B cell (primary cell): ENCODE measurements at regions not wholly inside any gene's neighbourhood (a gene's known extent, or its start where the extent isn't known, plus 50 kb on each side); places are given as distances from the start of the nearest gene placed in this dataset.

Source experiments
- ATAC-seq: fragments of 200-7000 bp; cut with Tn5 transposase; one replicate; pipeline ENCODE4 v1.10.0; 2021; ENCODE audit warnings: low read depth, mild to moderate bottlenecking, moderate number of reproducible peaks, moderate library complexity
- CTCF ChIA-PET: fragments of 350-600 bp; sonication (Branson Sonifier 250); formaldehyde crosslinking; loops from one replicate; lab custom pipeline; 2021; ENCODE audit warnings: antibody characterized with exemption, inconsistent platforms; lab: Charles Lee
- POLR2A ChIA-PET: fragments of 350-600 bp; sonication (Branson Sonifier 250); formaldehyde crosslinking; loops from one replicate; lab custom pipeline; 2021; ENCODE audit warnings: antibody characterized with exemption; lab: Charles Lee
- DNase-seq: peaks from one replicate; pipeline ENCODE4 v3.0.0; 2013
- H2AFZ ChIP-seq: 2 replicates; pipeline ENCODE4 v1.6.1; 2012; ENCODE audit warnings: mild to moderate bottlenecking, low read depth, low read length; ENCODE audit not compliant: insufficient read depth, poor library complexity, severe bottlenecking
- H3K27ac ChIP-seq, 2 donors: 1 replicate in 1 of 2; 2 replicates in 1 of 2; pipeline ENCODE4 v1.5.1; 2012 to 2013; ENCODE audit warnings: low read length in 2 of 2, mild to moderate bottlenecking in 2 of 2, moderate library complexity in 1 of 2
- H3K27me3 ChIP-seq, 4 experiments: fragments of 200-600 bp in 1 of 4; sonication (generic) in 1 of 4; replicated peaks in 1 of 4; 1 replicate in 2 of 4; 2 replicates in 2 of 4; pipeline versions ENCODE4 v1.6.1 to v1.7.0; 2013 to 2016; ENCODE audit warnings: low read length in 3 of 4, mild to moderate bottlenecking in 2 of 4, mixed read lengths in 1 of 4, moderate library complexity in 1 of 4; ENCODE audit not compliant: insufficient read depth in 4 of 4, control insufficient read depth in 3 of 4; ENCODE audit errors: control extremely low read depth in 1 of 4
- H3K36me3 ChIP-seq, 2 experiments: replicated peaks in 1 of 2; 1 replicate in 1 of 2; 2 replicates in 1 of 2; pipeline versions ENCODE4 v1.6.1 to v1.7.1; 2013; ENCODE audit warnings: low read length in 1 of 2; ENCODE audit not compliant: insufficient read depth in 2 of 2, control insufficient read depth in 1 of 2; ENCODE audit errors: control extremely low read depth in 1 of 2, extremely low read depth in 1 of 2
- H3K4me1 ChIP-seq, 2 donors: fragments of 200-600 bp in 1 of 2; sonication (generic) in 1 of 2; 1 replicate in 1 of 2; 2 replicates in 1 of 2; pipeline versions ENCODE4 v1.5.1 to v1.6.1; 2013 to 2017; ENCODE audit warnings: low read length in 2 of 2; ENCODE audit not compliant: control insufficient read depth in 2 of 2, insufficient read depth in 2 of 2
- H3K4me2 ChIP-seq: replicated peaks from 2 replicates; pipeline ENCODE3; 2012; ENCODE audit warnings: mild to moderate bottlenecking, low read depth, low read length; ENCODE audit not compliant: poor library complexity, severe bottlenecking
- H3K4me3 ChIP-seq, 5 experiments: fragments of 200-600 bp in 1 of 5; sonication (generic) in 1 of 5; 1 replicate in 3 of 5; 2 replicates in 2 of 5; pipeline versions ENCODE4 v1.5.1 to v1.7.0; 2011 to 2016; ENCODE audit warnings: low read length in 4 of 5, mild to moderate bottlenecking in 4 of 5, low read depth in 2 of 5, control low read depth in 1 of 5, moderate library complexity in 1 of 5; ENCODE audit not compliant: insufficient read depth in 1 of 5; ENCODE audit errors: control extremely low read depth in 1 of 5, extremely low read depth in 1 of 5
- H3K79me2 ChIP-seq: fragments of 200-600 bp; sonication (generic); one replicate; pipeline ENCODE4 v1.6.0; 2016; ENCODE audit warnings: low read length; ENCODE audit not compliant: control insufficient read depth, insufficient read depth
- H3K9ac ChIP-seq: fragments of 200-600 bp; sonication (generic); 2 replicates; pipeline ENCODE4 v1.6.1; 2017; ENCODE audit warnings: mild to moderate bottlenecking, low read length, moderate library complexity
- H3K9me3 ChIP-seq, 3 donors: one replicate each; pipeline versions ENCODE4 v1.6.1 to v1.7.1; 2013; ENCODE audit warnings: low read length in 2 of 3; ENCODE audit not compliant: control insufficient read depth in 2 of 3, insufficient read depth in 1 of 3; ENCODE audit errors: control extremely low read depth in 1 of 3
- H4K20me1 ChIP-seq: 2 replicates; pipeline ENCODE4 v1.6.0; 2012; ENCODE audit warnings: mild to moderate bottlenecking, low read length; ENCODE audit not compliant: insufficient read depth, control insufficient read depth, poor library complexity, severe bottlenecking
- H3K27ac Mint-ChIP-seq: one replicate; pipeline ENCODE4 v1.8.0; 2021; ENCODE audit warnings: mixed read lengths
- H3K27me3 Mint-ChIP-seq: one replicate; pipeline ENCODE4 v1.8.0; 2021; ENCODE audit warnings: mixed read lengths
- H3K4me1 Mint-ChIP-seq: one replicate; pipeline ENCODE4 v1.8.0; 2021; ENCODE audit warnings: mixed read lengths
- H3K4me3 Mint-ChIP-seq: one replicate; pipeline ENCODE4 v1.8.0; 2021; ENCODE audit warnings: mixed read lengths
- H3K9me3 Mint-ChIP-seq: one replicate; pipeline ENCODE4 v1.8.0; 2022; ENCODE audit warnings: mixed read lengths; ENCODE audit not compliant: insufficient read depth
- EZH2 ChIP-seq: IDR thresholded peaks from 2 replicates; pipeline ENCODE4 v1.6.1; 2012; ENCODE audit warnings: borderline replicate concordance, low read depth, mild to moderate bottlenecking, moderate library complexity, low read length; ENCODE audit not compliant: insufficient read depth, poor library complexity, severe bottlenecking
- WGBS: methylation state at CpG from one replicate; pipeline ENCODE4 v1.1.5; 2013; ENCODE audit warnings: missing lambda C conversion rate; ENCODE audit not compliant: insufficient coverage; 5-methylcytosine and 5-hydroxymethylcytosine counted together
- intact Hi-C: fragments of 100-400 bp; cut with micrococcal nuclease; formaldehyde crosslinking; loops from one replicate; pipeline ENCODE4 v1.10.0; 2022
- TF ChIP-seq, protein P1 (sequence below): fragments of 200-600 bp; IDR thresholded peaks from one replicate; pipeline ENCODE4 v1.8.0; 2022; ENCODE audit warnings: antibody characterized with exemption, mild to moderate bottlenecking

DNA sequence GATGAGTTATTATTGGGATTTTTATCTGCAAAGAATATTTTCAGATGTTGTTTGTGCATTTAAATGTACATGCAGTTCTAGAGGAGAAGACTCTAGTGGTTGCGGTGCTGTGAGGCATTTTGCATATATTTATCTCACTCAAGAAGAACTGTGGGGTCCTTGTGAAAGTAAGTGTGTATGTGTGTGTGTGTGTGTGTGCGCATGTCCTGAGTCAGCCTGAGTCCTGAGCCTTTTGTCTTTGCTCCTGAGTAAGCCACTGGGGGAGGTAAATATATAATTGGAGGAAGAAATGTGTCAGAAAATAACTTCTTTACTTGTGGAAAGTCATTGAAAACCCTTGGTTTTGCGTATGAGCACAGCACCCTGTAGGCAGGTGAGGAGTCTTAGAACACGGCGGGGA, 55.6 kb upstream of the CD34 start:
- H3K27ac Mint-ChIP-seq = no peak overlapping the region
- CTCF ChIA-PET = no interaction called here
- H3K27ac ChIP-seq = no peak overlapping the region
- no peak overlapping the region for H3K4me2 ChIP-seq
- POLR2A ChIA-PET = no interaction called here
- no peaks in the 10 kb centered on the region for H3K36me3 ChIP-seq
- no peaks in the 10 kb centered on the region for H3K79me2 ChIP-seq
- H3K4me3 ChIP-seq = no peak overlapping the region
- peaks cover 10% of the 10 kb centered on the region for H3K4me1 Mint-ChIP-seq
- H3K27me3 ChIP-seq = peaks cover 0 to 6% (median 2%) of the 10 kb centered on the region in 4 experiments
- ATAC-seq = no peak
- H3K9ac ChIP-seq = no peak overlapping the region
- TF ChIP-seq, protein P1, sequence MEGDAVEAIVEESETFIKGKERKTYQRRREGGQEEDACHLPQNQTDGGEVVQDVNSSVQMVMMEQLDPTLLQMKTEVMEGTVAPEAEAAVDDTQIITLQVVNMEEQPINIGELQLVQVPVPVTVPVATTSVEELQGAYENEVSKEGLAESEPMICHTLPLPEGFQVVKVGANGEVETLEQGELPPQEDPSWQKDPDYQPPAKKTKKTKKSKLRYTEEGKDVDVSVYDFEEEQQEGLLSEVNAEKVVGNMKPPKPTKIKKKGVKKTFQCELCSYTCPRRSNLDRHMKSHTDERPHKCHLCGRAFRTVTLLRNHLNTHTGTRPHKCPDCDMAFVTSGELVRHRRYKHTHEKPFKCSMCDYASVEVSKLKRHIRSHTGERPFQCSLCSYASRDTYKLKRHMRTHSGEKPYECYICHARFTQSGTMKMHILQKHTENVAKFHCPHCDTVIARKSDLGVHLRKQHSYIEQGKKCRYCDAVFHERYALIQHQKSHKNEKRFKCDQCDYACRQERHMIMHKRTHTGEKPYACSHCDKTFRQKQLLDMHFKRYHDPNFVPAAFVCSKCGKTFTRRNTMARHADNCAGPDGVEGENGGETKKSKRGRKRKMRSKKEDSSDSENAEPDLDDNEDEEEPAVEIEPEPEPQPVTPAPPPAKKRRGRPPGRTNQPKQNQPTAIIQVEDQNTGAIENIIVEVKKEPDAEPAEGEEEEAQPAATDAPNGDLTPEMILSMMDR = no peak
- TF ChIP-seq EZH2 = no peak
- DNase-seq = no peak
- H2AFZ ChIP-seq = no peak overlapping the region
- H3K4me1 ChIP-seq = peaks cover 9 to 12% of the 10 kb centered on the region in 2 donors
- peaks cover 13% of the 10 kb centered on the region for H3K27me3 Mint-ChIP-seq
- WGBS = 91% methylated on average over 1 of the region's 5 CpGs
- no peak overlapping the region for H3K4me3 Mint-ChIP-seq
- intact Hi-C loops = loop anchor here (10.0 kb wide), 1 partner anchor 312 kb away; no protein-coding TSS in a partner anchor
- no peaks in the 10 kb centered on the region for H3K9me3 Mint-ChIP-seq
- H3K9me3 ChIP-seq = no peaks in the 10 kb centered on the region
- no peaks in the 10 kb centered on the region for H4K20me1 ChIP-seq

DNA sequence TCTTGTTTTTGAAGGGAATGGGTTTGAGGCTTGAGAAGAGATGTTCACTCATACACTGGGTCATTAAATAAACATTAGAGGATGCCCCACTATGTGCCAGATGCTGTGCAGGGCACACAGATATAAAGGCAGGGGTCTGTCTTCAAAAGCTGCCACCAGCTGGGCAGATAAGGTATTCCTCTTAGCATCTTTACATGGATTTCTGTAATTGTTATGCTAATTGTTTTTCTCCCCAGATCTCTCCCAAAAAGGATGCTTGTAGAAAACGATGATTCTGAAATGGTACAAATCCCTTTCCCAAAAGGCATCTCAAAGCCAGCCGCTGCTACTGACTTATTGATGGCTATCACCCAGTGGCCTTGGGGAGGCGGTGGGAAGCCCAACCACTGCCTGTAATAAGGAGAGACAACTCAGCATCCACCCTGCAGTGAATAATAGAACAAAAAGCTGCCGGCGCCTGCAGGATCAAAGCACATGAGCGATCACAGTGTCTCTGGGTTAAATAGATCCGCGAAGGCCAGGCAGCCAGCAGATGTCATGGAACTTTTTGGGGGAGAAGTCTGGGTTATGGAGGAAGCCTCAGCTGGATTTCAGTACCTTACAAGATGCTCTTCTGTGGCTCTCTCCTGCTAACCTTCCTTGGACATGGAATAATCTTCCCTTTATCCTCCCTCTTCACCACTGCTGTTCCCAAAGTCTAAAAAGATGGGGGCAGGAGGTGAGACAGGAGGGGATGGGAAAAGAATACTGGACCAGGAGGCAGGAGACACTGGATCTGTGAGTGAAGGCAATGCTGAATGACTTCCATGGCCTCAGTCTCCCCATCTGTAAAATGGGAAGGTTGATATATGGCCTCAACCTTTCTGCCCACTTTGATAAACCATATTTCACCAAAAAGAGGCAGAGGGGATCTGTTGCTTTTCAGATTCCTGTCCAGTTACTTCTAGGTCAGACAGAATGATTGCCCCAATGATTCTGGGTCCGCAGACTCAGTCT, 54.8 kb upstream of the CD34 start:
- Histone ChIP-seq H3K9me3 (no peaks in the 10 kb centered on the region), H3K4me3 (no peak overlapping the region), H3K79me2 (no peaks in the 10 kb centered on the region), H2AFZ (no peak overlapping the region), H3K4me2 (no peak overlapping the region), H4K20me1 (no peaks in the 10 kb centered on the region), H3K27me3 (peaks cover 0 to 9% (median 2%) of the 10 kb centered on the region in 4 experiments), H3K4me1 (peaks cover 9 to 12% of the 10 kb centered on the region in 2 donors), H3K36me3 (no peaks in the 10 kb centered on the region), H3K27ac (no peak overlapping the region), H3K9ac (no peak overlapping the region)
- ATAC-seq = no peak
- intact Hi-C loops = loop anchor here (10.0 kb wide), 1 partner anchor 311 kb away; no protein-coding TSS in a partner anchor
- Mint-ChIP-seq H3K4me1 (peaks cover 10% of the 10 kb centered on the region), H3K27ac (no peak overlapping the region), H3K4me3 (no peak overlapping the region), H3K27me3 (peaks cover 17% of the 10 kb centered on the region), H3K9me3 (no peaks in the 10 kb centered on the region)
- ChIA-PET CTCF (interaction anchor here (0.5 to 4.7 kb wide), 8 partner anchors 68 to 387 kb away, joined by 3 to 85 read pairs (median 18); partner anchors contain the start of gene PLXNA2), POLR2A (no interaction called here)
- no peak for DNase-seq
- 88% methylated on average over 6 of the region's 9 CpGs for WGBS
- TF ChIP-seq, protein P1 = no peak
- TF ChIP-seq EZH2 = no peak
